PC-9 (cell line): ENCODE measurements at regions not wholly inside any gene's neighbourhood (a gene's known extent, or its start where the extent isn't known, plus 50 kb on each side); places are given as distances from the start of the nearest gene placed in this dataset.

Source experiments
- EZH2 ChIP-seq: fragments of 200-600 bp; sonication (generic); IDR thresholded peaks from 2 replicates; pipeline ENCODE4 v1.8.0; 2017; ENCODE audit warnings: antibody characterized with exemption, low read depth
- TF ChIP-seq, protein P1 (sequence below): fragments of 200-600 bp; sonication (generic); conservative IDR thresholded peaks from 2 replicates; pipeline ENCODE4 v1.6.1; 2017; ENCODE audit warnings: mixed run types, antibody characterized with exemption, mild to moderate bottlenecking, moderate library complexity

DNA sequence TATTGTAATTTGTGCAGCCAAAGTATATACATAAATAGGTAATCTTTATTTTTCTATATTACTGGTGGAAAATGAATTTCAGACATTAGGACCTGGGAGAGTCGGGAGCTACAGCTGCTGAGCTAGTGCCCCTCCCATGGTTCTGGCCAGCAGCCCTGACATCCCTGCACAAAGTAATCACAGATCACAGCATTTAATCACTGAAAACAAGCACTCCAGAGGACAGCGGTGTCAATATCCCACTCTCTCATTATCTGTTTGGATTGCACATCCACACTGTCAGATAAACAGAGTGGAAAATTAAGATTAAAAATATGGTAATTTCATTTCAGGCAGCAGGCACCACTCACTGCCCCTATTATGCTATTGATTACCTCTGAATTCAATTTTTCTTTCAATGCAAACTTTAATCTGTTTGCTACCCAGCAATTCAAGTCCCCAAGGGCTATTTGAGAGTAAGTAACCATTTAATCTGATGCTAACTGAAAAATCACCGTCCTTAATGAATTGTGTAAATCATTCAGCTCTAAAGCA is 254.1 kb upstream of the SOX21 start:
- TF ChIP-seq, protein P1, sequence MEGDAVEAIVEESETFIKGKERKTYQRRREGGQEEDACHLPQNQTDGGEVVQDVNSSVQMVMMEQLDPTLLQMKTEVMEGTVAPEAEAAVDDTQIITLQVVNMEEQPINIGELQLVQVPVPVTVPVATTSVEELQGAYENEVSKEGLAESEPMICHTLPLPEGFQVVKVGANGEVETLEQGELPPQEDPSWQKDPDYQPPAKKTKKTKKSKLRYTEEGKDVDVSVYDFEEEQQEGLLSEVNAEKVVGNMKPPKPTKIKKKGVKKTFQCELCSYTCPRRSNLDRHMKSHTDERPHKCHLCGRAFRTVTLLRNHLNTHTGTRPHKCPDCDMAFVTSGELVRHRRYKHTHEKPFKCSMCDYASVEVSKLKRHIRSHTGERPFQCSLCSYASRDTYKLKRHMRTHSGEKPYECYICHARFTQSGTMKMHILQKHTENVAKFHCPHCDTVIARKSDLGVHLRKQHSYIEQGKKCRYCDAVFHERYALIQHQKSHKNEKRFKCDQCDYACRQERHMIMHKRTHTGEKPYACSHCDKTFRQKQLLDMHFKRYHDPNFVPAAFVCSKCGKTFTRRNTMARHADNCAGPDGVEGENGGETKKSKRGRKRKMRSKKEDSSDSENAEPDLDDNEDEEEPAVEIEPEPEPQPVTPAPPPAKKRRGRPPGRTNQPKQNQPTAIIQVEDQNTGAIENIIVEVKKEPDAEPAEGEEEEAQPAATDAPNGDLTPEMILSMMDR = no peak
- TF ChIP-seq EZH2 = no peak
